HG02852 (cell line): ENCODE measurements at regions not wholly inside any gene's neighbourhood (a gene's known extent, or its start where the extent isn't known, plus 50 kb on each side); places are given as distances from the start of the nearest gene placed in this dataset.

ENCODE experiments used
- ATAC-seq: cut with Tn5 transposase; IDR thresholded peaks from one replicate; pipeline ENCODE4 v1.9.1; 2021; ENCODE audit warnings: mild to moderate bottlenecking, moderate library complexity; ENCODE audit not compliant: unreplicated experiment

DNA sequence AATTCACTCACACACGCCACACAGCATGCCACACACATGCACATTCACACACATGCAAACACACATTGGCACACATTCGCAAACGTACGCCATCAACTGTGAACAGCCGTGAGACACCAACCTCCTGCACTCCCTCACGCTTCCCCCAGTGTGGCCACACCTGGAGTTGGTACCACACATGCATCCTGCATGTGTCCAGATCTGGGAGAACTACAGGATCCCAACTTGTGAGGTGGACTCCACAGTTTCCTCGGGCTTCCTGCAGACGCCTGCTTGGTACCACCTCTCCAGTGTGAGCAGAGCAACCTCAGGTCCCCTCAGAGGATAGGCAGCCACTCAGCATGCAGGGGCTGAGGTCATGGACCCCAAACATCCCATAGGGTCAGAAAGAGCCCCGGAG is 239.0 kb downstream of the EIPR1 start:
- ATAC-seq, result no peak

DNA sequence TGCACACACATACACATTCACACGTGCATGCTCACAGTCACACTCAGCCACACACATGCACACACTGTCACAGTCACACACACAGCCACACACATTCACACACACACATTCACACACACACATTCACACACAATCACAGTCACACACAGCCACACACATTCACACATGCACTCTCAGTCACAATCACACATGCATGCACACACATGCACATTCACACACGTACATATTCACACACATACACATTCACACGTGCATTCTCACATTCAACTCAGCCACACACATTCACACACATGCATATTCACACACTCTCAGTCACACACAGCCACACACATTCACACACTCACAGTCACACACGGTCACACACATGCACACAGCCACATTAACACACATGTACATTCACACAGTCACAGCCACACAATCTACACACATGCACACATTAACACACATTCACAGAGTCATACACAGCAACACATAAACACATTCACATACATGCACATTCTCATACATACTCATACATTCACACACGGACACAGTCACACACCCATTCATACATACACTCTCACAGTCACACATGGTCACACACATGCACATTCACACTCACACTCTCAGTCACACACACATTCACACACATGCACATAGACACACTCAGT is 239.8 kb downstream of the EIPR1 start:
- ATAC-seq, result no peak

DNA sequence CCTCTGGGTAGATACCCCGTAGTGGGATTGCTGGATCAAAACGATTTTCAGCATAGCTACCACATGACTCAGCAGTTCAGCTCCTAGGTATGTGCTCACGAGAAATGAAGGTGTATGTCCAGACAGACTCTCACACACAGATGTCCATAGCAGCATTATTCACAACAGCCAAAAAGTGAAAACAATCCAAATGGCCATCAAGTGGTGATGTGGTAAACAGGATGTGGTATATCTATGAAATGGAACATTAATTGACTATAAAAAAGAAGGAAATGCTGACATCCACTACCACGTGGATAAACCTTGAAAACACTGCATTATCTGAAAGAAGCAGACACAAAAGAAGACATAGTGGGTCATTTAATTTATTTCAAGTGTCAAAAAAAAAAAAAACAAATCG is 241.9 kb downstream of the EIPR1 start:
- ATAC-seq, result no peak

DNA sequence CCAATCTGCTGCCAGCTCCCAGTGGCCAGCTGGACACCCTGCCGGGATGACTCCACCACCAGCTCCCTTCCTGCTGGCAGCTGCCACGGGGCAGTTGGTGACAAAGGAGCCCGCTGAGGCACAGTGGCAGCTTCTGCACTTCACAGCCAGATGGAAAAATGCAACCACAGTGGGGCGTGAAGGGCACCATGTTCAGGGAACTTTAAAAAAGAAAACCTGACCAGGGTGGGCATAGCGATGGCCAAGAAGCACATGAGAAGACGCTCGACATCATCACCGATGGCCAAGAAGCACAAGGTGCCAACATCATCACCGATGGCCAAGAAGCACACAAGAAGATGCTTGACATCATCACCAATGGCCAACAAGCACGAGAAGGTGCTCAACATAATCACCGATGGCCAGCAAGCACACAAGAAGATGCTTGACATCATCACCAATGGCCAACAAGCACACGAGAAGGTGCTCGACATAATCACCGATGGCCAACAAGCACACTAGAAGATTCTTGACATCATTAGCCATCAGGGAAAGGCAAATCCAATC is 243.5 kb downstream of the EIPR1 start:
- ATAC-seq, result no peak

DNA sequence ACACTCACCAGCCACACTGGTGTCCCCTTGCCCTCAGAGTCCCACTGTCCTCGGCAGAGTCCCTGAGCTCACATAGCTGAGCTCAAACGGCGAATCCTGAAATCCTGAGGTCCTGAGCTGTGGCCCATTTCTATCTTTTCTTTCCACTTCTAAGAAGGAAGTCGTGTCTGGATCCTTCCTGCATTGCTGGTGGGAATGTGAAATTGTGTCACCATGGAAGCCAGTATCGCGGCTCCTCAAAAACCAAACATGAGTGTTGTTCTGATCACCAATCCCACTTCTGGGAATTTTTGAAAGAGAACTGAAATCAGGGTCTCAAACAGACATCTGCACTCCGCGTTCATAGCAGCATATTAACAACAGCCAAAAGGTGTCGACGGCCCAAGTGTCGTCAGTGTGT is 244.7 kb downstream of the EIPR1 start:
- ATAC-seq, result no peak

DNA sequence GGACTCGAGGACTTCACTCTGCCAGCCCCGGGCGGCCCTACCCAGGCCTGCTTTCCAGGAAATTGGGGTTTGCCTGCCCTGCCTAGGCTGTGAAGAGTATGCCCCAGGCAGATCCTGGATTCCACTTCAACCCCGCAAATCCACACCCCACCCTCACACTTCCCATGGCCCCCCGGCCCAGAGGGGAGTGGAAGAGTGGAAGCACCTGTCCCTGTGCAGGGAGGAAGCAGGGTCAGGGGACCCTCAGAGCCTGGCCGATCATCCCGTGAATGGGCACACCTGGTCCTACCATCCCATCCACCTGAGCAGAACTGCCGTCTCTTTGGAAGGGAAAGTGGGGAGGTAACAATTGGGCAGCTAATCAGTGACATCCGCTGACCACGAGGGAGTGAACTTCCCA is 245.2 kb downstream of the EIPR1 start:
- ATAC-seq, result no peak

DNA sequence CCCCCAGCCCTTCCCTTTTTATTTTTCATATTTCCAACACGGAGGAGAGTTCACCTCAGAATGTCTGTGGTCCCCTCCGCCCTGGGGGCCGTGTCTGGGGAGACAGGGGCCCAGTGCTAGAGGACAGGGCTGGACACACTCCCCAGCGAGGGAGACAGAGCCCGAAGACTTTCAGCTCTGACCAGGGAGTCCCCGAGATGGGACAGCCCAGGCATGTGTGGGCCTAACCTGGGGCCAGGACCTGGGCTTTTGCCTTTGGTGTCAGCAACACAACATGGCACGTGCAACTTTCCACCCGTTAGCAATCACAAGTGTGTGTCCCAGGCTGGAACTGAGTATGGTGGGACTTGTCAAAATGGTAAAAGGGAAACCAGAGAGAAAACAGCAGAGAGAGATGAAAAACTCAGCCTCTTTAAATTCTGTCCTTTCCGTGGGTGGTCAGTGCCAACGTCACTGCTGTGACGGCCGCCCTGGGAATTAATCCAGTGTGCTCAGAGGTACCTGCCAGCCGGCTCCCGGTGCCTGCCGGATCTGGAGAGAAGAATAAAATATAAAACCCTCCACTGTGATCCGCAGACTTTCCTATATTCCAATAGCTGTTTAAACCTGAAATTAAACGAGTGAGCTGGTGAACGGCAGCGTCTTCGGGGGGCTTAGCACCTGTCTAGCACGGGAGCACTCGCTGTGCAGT is 245.8 kb downstream of the EIPR1 start:
- no peak for ATAC-seq

DNA sequence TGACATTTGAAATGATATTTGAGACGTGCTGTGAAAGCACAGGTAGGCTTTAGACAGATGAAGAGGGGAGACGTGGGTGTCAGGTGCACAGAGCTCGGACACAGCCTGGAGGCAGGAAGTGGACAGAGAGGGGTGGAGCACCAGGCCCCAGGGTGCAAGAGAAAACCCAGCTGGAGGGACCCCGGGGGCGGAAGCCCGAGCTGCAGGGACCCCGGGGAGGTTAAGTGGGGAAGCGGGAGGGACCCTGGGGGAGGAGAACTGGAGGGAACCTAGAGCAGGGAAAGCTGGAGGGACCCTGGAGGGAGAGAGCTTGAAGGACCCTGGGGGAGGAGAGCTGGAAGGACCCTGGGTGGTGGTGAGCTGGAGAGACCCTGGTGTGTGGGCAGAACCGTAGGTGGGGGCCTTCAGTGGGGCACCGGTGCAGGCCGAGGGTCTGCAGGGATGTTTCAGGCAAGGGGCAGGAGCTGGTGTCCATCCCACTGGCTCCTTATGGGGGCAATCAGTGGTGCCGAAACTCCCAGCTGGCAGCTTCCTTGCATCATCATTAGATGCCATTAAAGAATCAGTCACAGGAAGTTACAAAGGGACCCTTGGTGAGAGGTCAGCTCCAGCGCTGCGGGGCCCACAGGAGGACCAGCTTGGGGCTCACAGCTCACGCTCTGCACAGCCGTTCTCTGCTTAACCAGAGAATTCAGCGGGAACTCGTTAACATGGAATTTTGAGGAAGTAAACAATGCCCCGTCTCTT is 246.6 kb downstream of the EIPR1 start:
- no peak for ATAC-seq

DNA sequence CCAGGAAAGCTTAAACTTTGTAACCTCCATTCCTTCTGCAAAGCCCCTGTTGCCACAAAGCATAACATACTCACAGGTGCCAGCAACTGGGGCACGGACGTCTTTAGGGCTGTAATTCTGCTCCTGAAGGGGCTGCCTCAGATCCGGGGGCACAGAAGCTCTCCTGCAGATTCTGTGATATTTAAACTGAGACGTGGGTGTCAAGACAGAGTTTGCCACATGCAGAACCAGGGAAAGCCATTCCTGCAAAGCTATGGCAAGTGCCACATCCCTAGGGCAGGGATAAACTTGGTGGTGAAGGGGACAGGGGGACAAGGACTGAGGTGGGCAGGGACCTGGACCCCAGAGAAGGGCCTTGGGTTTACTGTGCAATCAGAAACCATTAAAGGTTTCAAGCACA is 247.2 kb downstream of the EIPR1 start:
- ATAC-seq, result no peak

DNA sequence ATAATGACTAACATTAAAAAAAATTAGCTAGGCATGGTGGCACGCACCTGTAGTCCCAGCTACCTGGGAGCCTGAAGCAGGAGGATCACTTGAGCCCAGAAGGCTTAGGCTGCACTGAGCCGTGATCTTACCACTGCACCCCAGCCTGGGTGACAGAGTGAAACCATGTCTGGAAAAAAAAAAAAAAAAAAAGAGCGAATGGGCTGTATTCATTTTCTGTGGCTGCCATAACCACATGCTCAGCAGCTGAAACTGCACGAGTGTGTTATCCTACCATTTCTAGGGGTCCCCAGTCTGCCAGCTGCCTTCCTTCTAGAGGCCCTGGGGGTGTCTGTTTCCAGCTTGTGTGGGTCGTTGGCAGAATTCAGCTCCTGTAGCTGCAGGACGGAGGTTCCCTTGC is 247.8 kb downstream of the EIPR1 start:
- ATAC-seq, result no peak

DNA sequence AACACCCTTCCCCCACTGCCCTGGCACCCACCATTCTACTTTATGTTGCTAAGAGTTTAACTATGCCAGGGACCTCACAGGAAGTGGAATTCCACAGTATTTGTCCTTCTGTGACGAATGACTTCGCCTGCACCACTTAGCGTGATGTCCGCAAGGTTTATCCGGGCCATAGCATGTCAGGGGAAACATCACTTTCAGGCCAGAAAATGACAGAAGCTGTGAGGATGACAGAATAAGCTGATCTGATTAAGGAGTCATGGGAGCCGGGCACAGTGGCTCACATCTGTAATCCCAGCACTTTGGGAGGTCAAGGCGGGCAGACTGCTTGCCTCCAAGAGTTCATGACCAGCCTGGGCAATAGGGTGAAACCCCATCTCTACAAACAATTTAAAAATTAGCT is 248.8 kb downstream of the EIPR1 start:
- ATAC-seq, result no peak

DNA sequence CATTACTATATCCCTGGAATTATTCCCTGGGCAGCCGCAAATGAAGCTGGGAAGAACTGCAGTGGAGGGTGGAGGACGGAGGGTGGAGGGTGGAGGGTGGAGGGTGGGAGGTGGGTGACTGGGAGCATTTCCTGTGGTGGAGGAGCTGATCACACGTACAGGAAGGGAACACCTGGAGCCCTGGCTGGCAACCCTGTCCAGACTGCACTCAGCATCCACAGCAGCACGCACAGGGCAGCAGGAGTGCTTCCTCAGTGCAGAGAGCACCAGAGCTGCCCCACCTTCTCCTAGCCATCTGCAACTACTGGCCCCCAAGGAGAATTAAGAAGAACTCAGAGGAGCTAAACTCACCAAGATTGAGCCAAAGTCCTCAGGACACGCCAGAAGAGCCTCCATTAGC is 249.9 kb downstream of the EIPR1 start:
- ATAC-seq, result no peak

DNA sequence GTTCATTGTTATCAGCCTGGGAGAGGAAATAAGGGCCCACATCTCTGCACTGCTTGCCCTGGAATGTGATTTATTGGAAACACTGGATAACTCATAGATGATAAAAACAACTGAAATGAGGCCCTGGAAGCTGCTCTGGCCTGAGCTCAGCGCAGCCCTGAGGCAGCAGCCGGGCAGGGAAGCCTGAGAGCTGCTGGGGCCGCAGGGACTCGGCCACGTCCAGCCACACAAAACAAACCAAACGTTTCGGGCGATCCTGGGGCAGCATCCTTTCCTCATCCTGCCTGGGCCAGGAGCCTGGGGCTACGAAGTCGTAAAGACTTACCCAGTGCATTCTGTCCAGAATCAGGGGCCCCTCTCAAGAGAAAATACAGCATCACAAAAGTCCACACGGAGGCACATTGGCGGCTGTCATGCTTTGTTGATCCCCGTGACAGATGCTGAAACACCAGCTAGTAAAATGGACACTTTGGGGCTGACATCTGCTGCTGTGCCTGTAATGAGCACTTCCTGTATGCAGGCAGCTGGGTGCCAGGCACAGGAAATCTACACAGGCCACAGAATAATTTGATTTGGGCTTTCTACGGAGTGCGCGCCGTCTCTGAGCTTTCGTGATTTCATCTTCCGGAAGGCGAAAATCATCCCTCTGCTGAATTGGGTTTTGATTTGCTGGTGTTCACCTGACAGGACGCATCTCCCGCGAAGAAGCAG is 250.6 kb downstream of the EIPR1 start:
- peak; percentile 81 for ATAC-seq

DNA sequence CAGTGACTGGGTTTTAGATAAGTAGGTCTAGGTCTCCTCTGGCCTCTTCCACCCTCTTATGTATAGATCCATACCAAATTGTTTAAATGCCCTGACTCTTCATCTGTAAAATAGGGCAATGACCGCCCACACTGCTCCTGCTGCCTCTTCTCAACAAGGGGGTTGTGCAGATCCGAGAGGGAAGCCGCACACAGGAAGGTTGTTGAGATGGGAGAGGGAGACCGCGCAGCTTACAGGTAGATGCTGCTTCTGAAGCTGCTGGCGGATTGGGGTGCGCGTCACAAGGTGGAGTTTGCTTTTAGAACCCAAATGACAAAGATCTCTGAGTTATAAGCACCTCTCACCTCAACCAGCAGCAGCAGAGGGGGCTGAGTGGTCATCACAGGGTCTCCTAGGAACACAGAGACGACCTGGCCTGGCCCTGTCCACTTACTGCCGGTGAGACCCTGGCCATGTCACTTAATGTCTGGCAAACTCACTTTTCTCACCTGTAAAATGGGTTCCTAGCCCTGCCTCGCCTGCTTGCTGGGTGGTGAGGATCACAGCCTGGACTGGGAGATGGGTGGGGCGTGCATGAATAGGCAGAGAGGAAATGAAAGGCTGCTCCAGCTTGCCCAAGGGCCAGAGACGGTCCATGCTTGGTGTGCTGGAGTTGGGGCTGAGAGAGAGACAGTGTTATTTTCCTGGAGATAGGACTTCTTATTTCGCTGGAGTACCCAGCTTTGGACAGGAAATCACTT is 251.3 kb downstream of the EIPR1 start:
- ATAC-seq, result no peak

DNA sequence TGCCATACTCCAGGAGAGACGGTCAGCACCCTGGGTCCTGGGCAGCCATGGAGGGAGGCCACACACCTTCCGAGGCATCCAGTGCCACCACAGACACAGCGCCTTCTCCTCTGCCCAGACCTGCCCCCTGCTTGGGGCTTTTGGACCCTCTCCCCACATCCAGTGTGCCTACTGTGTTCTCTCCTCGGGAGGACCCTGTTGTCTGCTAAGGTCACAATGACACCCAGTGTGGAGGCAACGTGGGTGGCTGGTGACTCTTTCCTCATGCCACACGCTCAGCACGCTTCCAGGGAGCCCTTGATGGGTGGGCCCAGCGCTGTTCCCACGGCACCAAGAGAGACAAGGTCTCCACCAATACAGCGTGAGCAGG is 251.9 kb downstream of the EIPR1 start:
- ATAC-seq, result no peak

DNA sequence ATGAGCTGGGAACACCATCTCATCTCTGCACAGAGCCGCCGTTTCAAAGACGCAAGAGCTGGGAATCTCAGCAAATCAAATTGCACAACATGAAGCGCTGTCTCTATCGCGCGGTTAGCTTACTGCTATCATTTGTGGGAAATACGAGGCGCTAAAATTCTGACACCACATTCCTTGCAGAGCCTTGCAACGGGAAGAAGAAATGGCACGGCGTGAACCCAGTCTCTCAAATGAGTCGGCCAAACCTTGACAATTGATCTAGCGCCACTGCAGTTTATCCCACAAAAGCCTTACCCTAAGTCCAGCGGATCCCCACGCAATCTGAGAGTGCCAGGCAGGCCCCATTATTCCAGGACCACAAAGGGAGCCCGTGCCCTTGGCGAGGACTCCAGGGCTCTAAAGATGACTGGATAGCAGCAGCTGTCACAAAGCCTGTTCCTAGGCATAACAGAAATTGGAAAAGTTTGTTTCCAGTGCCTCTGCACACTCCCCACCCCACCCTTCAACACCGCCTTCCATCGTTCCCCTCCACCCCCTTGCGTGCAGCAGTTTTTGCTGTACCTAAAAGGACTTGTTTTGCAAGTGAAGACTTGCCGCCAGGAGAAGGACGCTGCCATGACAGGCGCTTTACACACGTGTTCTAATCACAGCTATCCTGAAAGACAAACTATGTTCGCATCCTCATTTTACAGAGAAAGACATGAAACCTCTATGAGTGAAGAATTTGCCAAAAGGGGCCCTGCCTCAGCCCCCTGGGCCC is 252.4 kb downstream of the EIPR1 start:
- no peak for ATAC-seq

DNA sequence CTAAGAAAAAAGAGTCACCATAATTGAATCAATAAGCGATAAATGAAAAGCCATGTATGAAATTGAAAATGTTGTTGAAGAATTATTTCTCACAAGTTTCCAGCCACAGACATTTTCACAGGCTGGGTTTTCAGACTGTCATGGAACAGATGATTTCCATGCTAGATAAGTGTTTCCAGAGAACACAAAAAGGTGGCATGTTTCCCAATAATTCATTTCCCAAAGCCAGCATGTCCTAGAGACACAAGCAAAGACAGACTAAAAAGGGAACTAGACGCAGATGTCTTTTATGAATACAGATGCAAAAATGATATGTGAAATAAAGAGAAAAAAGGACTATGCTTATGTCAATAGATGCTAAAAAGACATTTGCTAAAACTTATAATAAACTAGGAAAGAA is 255.1 kb downstream of the EIPR1 start:
- no peak for ATAC-seq

DNA sequence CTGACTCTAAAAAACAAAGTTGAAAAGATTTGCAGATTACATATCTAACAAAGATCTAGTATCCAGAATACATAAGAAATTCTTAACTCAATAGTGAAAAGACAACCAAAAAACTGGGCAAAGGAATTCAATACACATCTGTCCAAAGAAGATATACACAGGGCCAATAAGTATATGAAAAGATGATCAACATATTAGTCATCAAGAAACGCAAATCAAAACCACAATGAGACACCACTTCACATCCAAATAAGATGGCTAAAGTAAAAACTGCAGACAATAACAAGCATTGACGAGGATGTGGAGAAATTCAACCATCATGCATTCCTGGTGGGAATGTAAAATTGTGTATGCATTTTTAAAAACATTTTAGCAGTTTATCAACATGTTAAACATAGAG is 256.0 kb downstream of the EIPR1 start:
- no peak for ATAC-seq

DNA sequence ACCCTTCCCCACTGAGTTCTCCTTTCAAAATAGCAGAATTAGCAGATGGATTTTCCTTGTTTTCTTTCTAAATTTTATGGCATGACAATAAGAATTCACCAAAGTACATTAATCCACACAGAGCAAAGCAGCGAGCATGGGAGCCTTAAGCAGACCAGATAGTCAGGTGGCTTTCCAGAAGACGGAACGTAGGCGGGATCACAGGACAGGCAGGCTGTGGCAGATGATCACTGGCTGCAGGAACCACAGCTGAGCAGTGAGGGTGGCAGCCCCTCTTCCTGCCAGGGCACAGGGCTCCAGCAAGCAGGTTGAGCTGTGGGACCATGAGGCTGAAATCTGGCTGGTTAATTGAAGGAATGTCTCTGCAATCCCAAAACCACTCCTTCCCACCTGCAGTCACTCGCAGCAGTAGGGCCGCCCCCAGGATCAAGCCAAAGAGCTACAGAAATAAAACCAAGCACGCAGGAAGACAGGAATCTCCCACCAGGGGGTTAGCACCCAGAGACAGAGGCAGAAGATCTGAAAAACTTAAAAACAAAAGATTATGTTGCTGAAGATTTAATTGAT is 259.9 kb downstream of the EIPR1 start:
- ATAC-seq, result no peak

DNA sequence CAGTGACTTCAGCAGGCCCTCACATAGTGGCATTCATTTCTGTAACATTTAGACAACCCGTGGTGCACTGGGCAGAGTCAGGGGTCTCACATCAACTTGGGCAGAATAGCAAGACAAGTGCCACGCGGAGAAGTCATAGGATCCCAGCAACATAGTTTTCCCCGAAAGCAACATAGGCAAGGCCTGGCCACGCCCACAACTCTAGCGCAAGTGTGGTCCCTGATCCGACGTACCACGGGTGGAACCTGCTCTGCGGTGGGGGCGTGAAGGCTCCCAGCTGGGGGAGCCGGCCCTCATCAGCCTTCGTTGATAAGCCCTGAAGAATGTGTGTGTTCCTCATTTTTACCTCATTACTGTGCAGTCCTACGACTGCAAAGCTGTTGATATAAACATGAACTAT is 261.2 kb downstream of the EIPR1 start:
- no peak for ATAC-seq
